Nephron (organoid): ENCODE measurements at regions not wholly inside any gene's neighbourhood (a gene's known extent, or its start where the extent isn't known, plus 50 kb on each side); places are given as distances from the start of the nearest gene placed in this dataset.

Source experiments
- H3K27ac Mint-ChIP-seq, 3 experiments: 2 replicates each; pipeline ENCODE4 v1.8.0; 2020; ENCODE audit warnings: mixed read lengths in 3 of 3, mild to moderate bottlenecking in 2 of 3, moderate library complexity in 1 of 3
- H3K27me3 Mint-ChIP-seq: 2 replicates; pipeline ENCODE4 v1.8.0; 2021; ENCODE audit warnings: low read depth, mild to moderate bottlenecking, moderate library complexity, mixed read lengths
- H3K36me3 Mint-ChIP-seq: 2 replicates; pipeline ENCODE4 v1.8.0; 2020; ENCODE audit warnings: low read depth, mixed read lengths
- H3K4me1 Mint-ChIP-seq: 2 replicates; pipeline ENCODE4 v1.8.0; 2020; ENCODE audit warnings: mixed read lengths
- H3K4me3 Mint-ChIP-seq, 3 experiments: 2 replicates each; pipeline ENCODE4 v1.8.0; 2020; ENCODE audit warnings: mild to moderate bottlenecking in 3 of 3, mixed read lengths in 3 of 3, moderate library complexity in 2 of 3
- H3K9me3 Mint-ChIP-seq: 2 replicates; pipeline ENCODE4 v1.8.0; 2020; ENCODE audit warnings: mixed read lengths
- CTCF ChIP-seq, 3 experiments: fragments of 200-600 bp; sonication (generic); IDR thresholded peaks; one replicate each; pipeline ENCODE4 v1.5.0; 2021; ENCODE audit warnings: antibody characterized with exemption in 3 of 3; ENCODE audit not compliant: unreplicated experiment in 3 of 3

DNA sequence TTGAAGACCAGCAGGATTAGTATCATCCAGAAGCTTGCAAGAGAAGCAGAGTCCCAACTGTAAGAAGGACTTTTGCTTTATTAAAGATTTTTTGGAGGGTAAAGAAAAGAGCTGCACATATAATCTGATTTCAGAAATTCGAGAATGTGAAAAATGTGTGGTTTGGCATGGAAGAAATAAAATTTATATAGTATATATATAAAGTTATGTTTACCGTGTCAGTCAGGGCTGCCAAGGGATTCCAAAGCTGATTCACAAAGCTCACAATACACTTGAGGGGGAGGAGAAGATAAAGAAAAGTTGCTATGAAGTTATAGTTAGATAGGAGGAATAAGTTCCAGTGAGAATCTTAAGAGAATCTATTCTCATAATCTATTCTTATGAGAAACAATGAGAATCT is 231.8 kb upstream of the CACNA2D1 start:
- H3K27me3 Mint-ChIP-seq = no peaks in the 10 kb centered on the region
- no peaks in the 10 kb centered on the region for H3K9me3 Mint-ChIP-seq
- H3K4me3 Mint-ChIP-seq = no peak overlapping the region
- H3K27ac Mint-ChIP-seq = no peak overlapping the region
- H3K4me1 Mint-ChIP-seq = no peaks in the 10 kb centered on the region
- no peak for TF ChIP-seq CTCF (IDR thresholded peaks at IDR 0.05; ENCODE audit: unreplicated experiment in 3 of 3)
- H3K36me3 Mint-ChIP-seq = no peaks in the 10 kb centered on the region

- H3K36me3 Mint-ChIP-seq = no peaks in the 10 kb centered on the region
- H3K27me3 Mint-ChIP-seq = no peaks in the 10 kb centered on the region
These were observed 230.7 kb upstream of the CACNA2D1 start for GRCh38 chr7:82674268-82674667.

GRCh38 chr7:82672078-82672477 is 228.5 kb upstream of the CACNA2D1 start:
- H3K4me1 Mint-ChIP-seq = no peaks in the 10 kb centered on the region
- no peak for TF ChIP-seq CTCF (IDR thresholded peaks at IDR 0.05; ENCODE audit: unreplicated experiment in 3 of 3)
- no peaks in the 10 kb centered on the region for H3K36me3 Mint-ChIP-seq
- H3K27ac Mint-ChIP-seq = no peak overlapping the region
- no peaks in the 10 kb centered on the region for H3K27me3 Mint-ChIP-seq
- H3K4me3 Mint-ChIP-seq = no peak overlapping the region
- no peaks in the 10 kb centered on the region for H3K9me3 Mint-ChIP-seq

More at GRCh38 chr7:82674268-82674667, 230.7 kb upstream of the CACNA2D1 start:
- no peaks in the 10 kb centered on the region for H3K4me1 Mint-ChIP-seq
- H3K27ac Mint-ChIP-seq = no peak overlapping the region
- no peak overlapping the region for H3K4me3 Mint-ChIP-seq
- no peak for TF ChIP-seq CTCF (IDR thresholded peaks at IDR 0.05; ENCODE audit: unreplicated experiment in 3 of 3)
- no peaks in the 10 kb centered on the region for H3K9me3 Mint-ChIP-seq

- no peak for TF ChIP-seq CTCF (IDR thresholded peaks at IDR 0.05; ENCODE audit: unreplicated experiment in 3 of 3)
- no peak overlapping the region for H3K27ac Mint-ChIP-seq
- no peaks in the 10 kb centered on the region for H3K4me1 Mint-ChIP-seq
- H3K4me3 Mint-ChIP-seq = no peak overlapping the region
- no peaks in the 10 kb centered on the region for H3K36me3 Mint-ChIP-seq
- H3K27me3 Mint-ChIP-seq = no peaks in the 10 kb centered on the region
- H3K9me3 Mint-ChIP-seq = no peaks in the 10 kb centered on the region
These were observed 225.6 kb upstream of the CACNA2D1 start for GRCh38 chr7:82669141-82669540.

GRCh38 chr7:82668676-82669075 is 225.1 kb upstream of the CACNA2D1 start:
- no peaks in the 10 kb centered on the region for H3K27me3 Mint-ChIP-seq
- no peak overlapping the region for H3K4me3 Mint-ChIP-seq
- H3K9me3 Mint-ChIP-seq = no peaks in the 10 kb centered on the region
- H3K27ac Mint-ChIP-seq = no peak overlapping the region
- no peak for TF ChIP-seq CTCF (IDR thresholded peaks at IDR 0.05; ENCODE audit: unreplicated experiment in 3 of 3)
- H3K36me3 Mint-ChIP-seq = no peaks in the 10 kb centered on the region
- H3K4me1 Mint-ChIP-seq = no peaks in the 10 kb centered on the region

- Mint-ChIP-seq H3K9me3 (no peaks in the 10 kb centered on the region), H3K27ac (no peak overlapping the region), H3K27me3 (no peaks in the 10 kb centered on the region), H3K4me1 (no peaks in the 10 kb centered on the region), H3K4me3 (no peak overlapping the region), H3K36me3 (no peaks in the 10 kb centered on the region)
- no peak for TF ChIP-seq CTCF (IDR thresholded peaks at IDR 0.05; ENCODE audit: unreplicated experiment in 3 of 3)
These were observed 222.5 kb upstream of the CACNA2D1 start for GRCh38 chr7:82665966-82666507.
